Activated CD8-positive, alpha-beta T cell treated with anti-CD3 and anti-CD28 coated beads for 36 hours (primary cell): ENCODE measurements at regions not wholly inside any gene's neighbourhood (a gene's known extent, or its start where the extent isn't known, plus 50 kb on each side); places are given as distances from the start of the nearest gene placed in this dataset.

Experiments used
- ATAC-seq: fragments of 200-7000 bp; cut with Tn5 transposase; one replicate; pipeline ENCODE4 v1.10.0; 2021; ENCODE audit warnings: mild to moderate bottlenecking, moderate library complexity
- CTCF ChIA-PET: fragments of 350-600 bp; sonication (Branson Sonifier 250); formaldehyde crosslinking; loops from one replicate; lab custom pipeline; 2021; ENCODE audit warnings: antibody characterized with exemption; lab: Charles Lee
- POLR2A ChIA-PET: fragments of 350-600 bp; sonication (Branson Sonifier 250); formaldehyde crosslinking; loops from one replicate; lab custom pipeline; 2021; ENCODE audit warnings: antibody characterized with exemption; lab: Charles Lee
- DNase-seq: peaks from one replicate; pipeline ENCODE4 v3.0.0-alpha.2; 2020
- H3K27ac Mint-ChIP-seq: one replicate; pipeline ENCODE4 v1.8.0; 2021; ENCODE audit warnings: mild to moderate bottlenecking, mixed read lengths
- H3K27me3 Mint-ChIP-seq: one replicate; pipeline ENCODE4 v1.8.0; 2021; ENCODE audit warnings: mixed read lengths
- H3K36me3 Mint-ChIP-seq: one replicate; pipeline ENCODE4 v1.8.0; 2021; ENCODE audit warnings: low read depth, mixed read lengths
- H3K4me1 Mint-ChIP-seq: one replicate; pipeline ENCODE4 v1.8.0; 2021; ENCODE audit warnings: low read depth, mixed read lengths
- H3K4me3 Mint-ChIP-seq: one replicate; pipeline ENCODE4 v1.8.0; 2021; ENCODE audit warnings: mild to moderate bottlenecking, moderate library complexity, mixed read lengths
- H3K9me3 Mint-ChIP-seq: one replicate; pipeline ENCODE4 v1.8.0; 2021; ENCODE audit warnings: mixed read lengths
- intact Hi-C: fragments of 100-400 bp; cut with micrococcal nuclease; formaldehyde crosslinking; loops from one replicate; pipeline ENCODE4 v1.10.0; 2022
- TF ChIP-seq, protein P1 (sequence below): fragments of 200-600 bp; IDR thresholded peaks from one replicate; pipeline ENCODE4 v1.8.0; 2022; ENCODE audit warnings: antibody characterized with exemption, mild to moderate bottlenecking

DNA sequence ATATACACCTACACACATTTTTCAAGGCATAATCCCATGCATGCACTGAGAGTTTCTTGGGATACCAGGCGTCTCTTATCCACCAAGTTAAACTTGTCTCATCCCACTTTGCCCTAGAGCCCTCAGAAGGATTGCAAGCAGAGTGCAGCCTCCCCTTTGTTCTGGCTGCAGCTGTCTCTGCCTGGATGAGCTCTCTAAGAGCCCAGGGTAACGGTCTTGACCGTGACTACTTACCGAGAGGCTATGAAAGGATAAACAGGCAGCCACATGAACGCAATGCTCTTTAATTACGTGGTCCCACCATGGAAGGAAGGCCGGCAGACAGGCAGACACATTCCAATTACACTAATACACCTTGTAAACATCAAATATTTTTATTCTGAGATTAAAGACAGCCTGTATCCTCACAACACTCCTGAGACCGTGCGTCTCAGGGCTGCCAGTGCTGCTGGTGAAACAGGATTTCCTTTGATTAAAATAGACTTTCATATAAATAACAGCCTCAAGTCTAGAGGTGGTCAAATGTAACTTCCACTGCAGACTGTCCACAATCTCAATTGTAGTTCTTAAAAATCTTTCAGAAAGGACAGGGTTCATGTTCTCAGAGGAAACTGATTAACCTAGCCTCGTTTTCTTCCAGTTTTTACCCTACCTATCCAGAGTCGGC lies 210.0 kb upstream of the PRDM1 start:
- Mint-ChIP-seq H3K4me1 (peaks cover 18% of the 10 kb centered on the region), H3K27me3 (peaks cover 50% of the 10 kb centered on the region), H3K9me3 (no peaks in the 10 kb centered on the region), H3K4me3 (no peak overlapping the region), H3K36me3 (no peaks in the 10 kb centered on the region), H3K27ac (no peak overlapping the region)
- DNase-seq (no peak), ATAC-seq (no peak)
- TF ChIP-seq, protein P1, sequence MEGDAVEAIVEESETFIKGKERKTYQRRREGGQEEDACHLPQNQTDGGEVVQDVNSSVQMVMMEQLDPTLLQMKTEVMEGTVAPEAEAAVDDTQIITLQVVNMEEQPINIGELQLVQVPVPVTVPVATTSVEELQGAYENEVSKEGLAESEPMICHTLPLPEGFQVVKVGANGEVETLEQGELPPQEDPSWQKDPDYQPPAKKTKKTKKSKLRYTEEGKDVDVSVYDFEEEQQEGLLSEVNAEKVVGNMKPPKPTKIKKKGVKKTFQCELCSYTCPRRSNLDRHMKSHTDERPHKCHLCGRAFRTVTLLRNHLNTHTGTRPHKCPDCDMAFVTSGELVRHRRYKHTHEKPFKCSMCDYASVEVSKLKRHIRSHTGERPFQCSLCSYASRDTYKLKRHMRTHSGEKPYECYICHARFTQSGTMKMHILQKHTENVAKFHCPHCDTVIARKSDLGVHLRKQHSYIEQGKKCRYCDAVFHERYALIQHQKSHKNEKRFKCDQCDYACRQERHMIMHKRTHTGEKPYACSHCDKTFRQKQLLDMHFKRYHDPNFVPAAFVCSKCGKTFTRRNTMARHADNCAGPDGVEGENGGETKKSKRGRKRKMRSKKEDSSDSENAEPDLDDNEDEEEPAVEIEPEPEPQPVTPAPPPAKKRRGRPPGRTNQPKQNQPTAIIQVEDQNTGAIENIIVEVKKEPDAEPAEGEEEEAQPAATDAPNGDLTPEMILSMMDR: no peak
- intact Hi-C loops: no loop called here
- ChIA-PET CTCF (no interaction called here), POLR2A (no interaction called here)

DNA sequence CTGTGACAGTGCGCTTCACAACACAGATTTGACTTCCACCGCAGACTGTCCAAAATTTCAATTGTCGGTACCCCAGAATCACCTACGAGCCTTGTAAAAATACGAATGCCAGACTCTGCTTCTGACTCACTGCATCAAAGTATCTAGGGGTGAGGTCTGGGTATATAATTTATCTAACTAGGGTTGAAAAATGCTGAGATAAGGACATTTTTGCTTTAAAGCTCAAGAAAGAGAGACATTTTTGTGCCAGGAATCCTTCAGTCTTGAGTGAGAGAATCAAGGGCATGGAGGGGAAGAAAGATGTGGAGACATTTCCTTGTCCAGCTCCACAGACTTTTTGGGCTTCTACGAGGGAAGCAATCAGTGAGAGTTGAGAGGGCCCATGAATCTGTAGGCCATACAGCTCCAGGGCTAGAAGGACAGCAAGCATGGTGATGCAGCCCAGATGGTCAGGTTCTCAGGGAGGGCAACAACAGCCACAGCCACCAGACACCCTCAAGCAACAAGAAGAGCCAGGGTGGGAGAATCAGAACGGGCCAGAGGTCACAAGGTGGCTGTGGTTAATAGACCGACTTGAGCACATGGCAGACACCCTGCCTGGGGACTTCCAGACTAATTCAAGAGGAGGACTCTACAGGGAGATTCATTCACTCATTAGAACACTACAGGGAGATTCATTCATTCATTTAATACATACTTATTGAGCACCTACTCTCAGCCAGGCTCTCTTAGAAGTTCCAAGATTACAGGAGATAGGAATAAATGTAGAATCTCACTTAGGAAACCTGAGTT lies 211.1 kb upstream of the PRDM1 start:
- no peak overlapping the region for H3K4me3 Mint-ChIP-seq
- ATAC-seq (no peak), DNase-seq (no peak)
- H3K27me3 Mint-ChIP-seq: peaks cover 45% of the 10 kb centered on the region
- peaks cover 12% of the 10 kb centered on the region for H3K4me1 Mint-ChIP-seq
- POLR2A ChIA-PET: interaction anchor here (0.8 kb wide), 1 partner anchor 269 kb away, joined by 3 read pairs; no protein-coding TSS in a partner anchor
- TF ChIP-seq, protein P1: no peak
- intact Hi-C loops: no loop called here
- no peaks in the 10 kb centered on the region for H3K36me3 Mint-ChIP-seq
- no peak overlapping the region for H3K27ac Mint-ChIP-seq
- CTCF ChIA-PET: no interaction called here
- H3K9me3 Mint-ChIP-seq: no peaks in the 10 kb centered on the region

DNA sequence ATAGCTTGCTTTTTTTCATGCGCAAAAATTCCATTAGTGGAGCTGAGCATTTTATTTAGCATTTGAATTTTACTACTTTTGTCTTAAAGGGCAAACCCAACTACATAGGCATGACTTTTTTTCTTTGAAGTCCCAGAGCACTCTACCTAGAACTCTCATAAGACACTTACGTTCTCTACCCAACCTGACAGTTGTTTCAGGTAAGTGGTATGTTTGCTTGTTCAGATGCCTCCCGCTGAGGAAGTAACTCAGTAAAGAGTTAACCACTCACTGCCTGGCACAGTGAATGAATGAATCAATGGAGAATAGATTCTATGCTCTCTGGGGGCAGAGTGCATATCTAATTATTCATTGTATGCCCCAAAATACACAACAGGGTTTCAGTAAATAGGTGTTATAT lies 212.3 kb upstream of the PRDM1 start:
- Mint-ChIP-seq H3K9me3 (no peaks in the 10 kb centered on the region), H3K36me3 (no peaks in the 10 kb centered on the region), H3K27ac (no peak overlapping the region), H3K27me3 (peaks cover 42% of the 10 kb centered on the region), H3K4me3 (no peak overlapping the region), H3K4me1 (peaks cover 9% of the 10 kb centered on the region)
- POLR2A ChIA-PET: no interaction called here
- ATAC-seq (no peak), DNase-seq (no peak)
- TF ChIP-seq, protein P1: no peak
- CTCF ChIA-PET: interaction anchor here (0.6 kb wide), 1 partner anchor 114 kb away, joined by 3 read pairs; no protein-coding TSS in a partner anchor
- intact Hi-C loops: no loop called here

DNA sequence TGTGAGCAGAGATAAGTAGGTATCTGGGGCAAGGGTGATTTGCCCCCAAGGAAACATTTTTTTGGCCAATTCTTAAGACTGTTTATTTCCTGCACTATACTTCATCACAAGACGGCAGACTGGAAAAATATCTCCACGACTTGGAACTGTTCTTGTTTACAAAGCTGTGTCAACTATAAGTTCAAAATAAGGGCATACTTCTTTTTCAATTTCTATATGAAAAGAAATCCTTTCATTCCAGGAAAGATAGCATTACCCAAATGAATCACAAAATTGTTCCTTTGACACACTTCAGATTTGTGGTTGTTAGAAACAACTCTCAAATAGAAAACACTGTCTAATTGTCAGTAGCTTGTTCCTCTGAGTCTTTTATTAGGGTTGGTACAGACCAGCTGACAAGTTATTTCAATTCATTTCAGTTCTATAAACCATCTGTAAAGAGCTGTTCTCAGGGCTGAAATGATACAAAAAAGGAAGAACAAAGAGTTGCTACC lies 212.9 kb upstream of the PRDM1 start:
- ChIA-PET CTCF (no interaction called here), POLR2A (no interaction called here)
- Mint-ChIP-seq H3K4me3 (no peak overlapping the region), H3K27me3 (peaks cover 36% of the 10 kb centered on the region), H3K27ac (no peak overlapping the region), H3K4me1 (peaks cover 9% of the 10 kb centered on the region), H3K9me3 (no peaks in the 10 kb centered on the region), H3K36me3 (no peaks in the 10 kb centered on the region)
- TF ChIP-seq, protein P1: no peak
- intact Hi-C loops: no loop called here
- DNase-seq (no peak), ATAC-seq (peak; percentile 61)

DNA sequence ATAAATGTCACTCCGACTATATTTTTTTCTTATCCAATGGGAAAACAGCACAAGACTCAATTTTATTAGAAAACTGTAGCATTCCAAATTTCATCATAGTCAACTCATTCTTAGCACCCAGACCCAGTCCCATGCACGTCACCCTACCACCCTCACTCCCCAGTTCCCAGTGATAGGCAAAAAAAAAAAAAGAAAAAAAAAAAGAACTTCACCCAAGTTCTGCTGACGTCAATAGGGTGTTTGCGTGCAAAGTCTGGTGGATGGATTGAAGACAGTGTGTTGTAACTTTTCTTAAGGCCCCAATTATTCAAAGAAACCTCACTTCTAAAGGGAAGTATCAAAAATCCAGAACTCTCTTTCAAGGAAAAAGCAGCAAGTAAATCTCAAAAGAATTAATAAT lies 213.9 kb upstream of the PRDM1 start:
- ChIA-PET CTCF (no interaction called here), POLR2A (no interaction called here)
- ATAC-seq (no peak), DNase-seq (no peak)
- Mint-ChIP-seq H3K27ac (no peak overlapping the region), H3K4me3 (no peak overlapping the region), H3K36me3 (no peaks in the 10 kb centered on the region), H3K9me3 (no peaks in the 10 kb centered on the region), H3K4me1 (peaks cover 9% of the 10 kb centered on the region), H3K27me3 (peaks cover 33% of the 10 kb centered on the region)
- TF ChIP-seq, protein P1: no peak
- intact Hi-C loops: no loop called here
